Tibial artery (tissue), 4 donors: ENCODE measurements at regions not wholly inside any gene's neighbourhood (a gene's known extent, or its start where the extent isn't known, plus 50 kb on each side); places are given as distances from the start of the nearest gene placed in this dataset.

Experiments
- DNase-seq, 2 donors: peaks; one replicate each; pipeline ENCODE4 v3.0.0-alpha.2; 2019
- H3K27ac ChIP-seq, 2 donors: fragments of 200-600 bp; sonication (generic) in 1 of 2; 1 replicate in 1 of 2; 2 replicates in 1 of 2; pipeline ENCODE4 v1.5.1; 2018 to 2019; ENCODE audit warnings: mild to moderate bottlenecking in 1 of 2
- H3K27me3 ChIP-seq, 2 donors: fragments of 200-600 bp; sonication (generic) in 1 of 2; one replicate each; pipeline versions ENCODE4 v1.5.1 to v1.6.0; 2016 to 2019
- H3K36me3 ChIP-seq, 3 donors: fragments of 200-600 bp; sonication (generic) in 2 of 3; one replicate each; pipeline ENCODE4 v1.5.1; 2016 to 2019; ENCODE audit warnings: mild to moderate bottlenecking in 2 of 3
- H3K4me1 ChIP-seq, 4 donors: fragments of 200-600 bp; sonication (generic) in 2 of 4; 1 replicate in 3 of 4; 2 replicates in 1 of 4; pipeline ENCODE4 v1.5.1; 2016 to 2019
- H3K4me3 ChIP-seq, 2 donors: fragments of 200-600 bp; sonication (generic) in 1 of 2; 1 replicate in 1 of 2; 2 replicates in 1 of 2; pipeline ENCODE4 v1.5.1; 2018 to 2019; ENCODE audit warnings: mild to moderate bottlenecking in 2 of 2
- H3K9me3 ChIP-seq, 3 donors: fragments of 200-600 bp; sonication (generic) in 1 of 3; one replicate each; pipeline ENCODE4 v1.5.1; 2016 to 2019
- intact Hi-C: fragments of 100-400 bp; cut with DNase I; formaldehyde crosslinking; loops from one replicate; pipeline ENCODE4 v1.15.0; 2023; ENCODE audit warnings: low total_unique reads
- TF ChIP-seq, protein P1 (sequence below), 2 experiments: fragments of 200-600 bp in 1 of 2; fragments of 450-650 bp in 1 of 2; IDR thresholded peaks; one replicate each; pipeline ENCODE4 v1.5.1; 2017 to 2019; ENCODE audit warnings: antibody characterized with exemption in 2 of 2, mild to moderate bottlenecking in 1 of 2, moderate library complexity in 1 of 2

DNA sequence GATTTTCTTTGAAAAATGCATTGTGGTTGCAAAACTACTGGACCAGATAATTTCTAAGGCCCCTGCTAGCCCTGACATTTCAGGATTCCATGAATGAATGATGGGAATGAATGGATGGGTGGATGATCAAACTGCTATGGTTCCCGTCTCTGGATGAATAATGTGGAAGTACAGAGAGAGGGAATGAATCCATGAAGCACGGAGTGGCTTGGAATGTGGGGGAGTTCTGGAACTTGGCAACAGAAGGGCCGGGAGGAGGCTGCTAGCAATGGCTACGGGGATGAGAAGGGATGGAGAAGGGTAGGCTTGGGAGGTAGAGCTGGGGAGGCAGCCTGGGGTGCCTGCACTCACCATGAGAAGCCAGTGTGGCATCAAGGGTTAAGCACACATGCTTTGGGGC lies 84.8 kb downstream of the NCR2 start:
- Histone ChIP-seq H3K36me3 (no peaks in the 10 kb centered on the region), H3K4me3 (no peak overlapping the region), H3K27ac (no peak overlapping the region), H3K4me1 (peaks cover 0 to 7% (median 2%) of the 10 kb centered on the region in 4 donors), H3K27me3 (peaks cover 0 to 5% of the 10 kb centered on the region in 2 donors), H3K9me3 (peaks cover 0 to 7% (median 4%) of the 10 kb centered on the region in 3 donors)
- no peak for DNase-seq
- TF ChIP-seq, protein P1, sequence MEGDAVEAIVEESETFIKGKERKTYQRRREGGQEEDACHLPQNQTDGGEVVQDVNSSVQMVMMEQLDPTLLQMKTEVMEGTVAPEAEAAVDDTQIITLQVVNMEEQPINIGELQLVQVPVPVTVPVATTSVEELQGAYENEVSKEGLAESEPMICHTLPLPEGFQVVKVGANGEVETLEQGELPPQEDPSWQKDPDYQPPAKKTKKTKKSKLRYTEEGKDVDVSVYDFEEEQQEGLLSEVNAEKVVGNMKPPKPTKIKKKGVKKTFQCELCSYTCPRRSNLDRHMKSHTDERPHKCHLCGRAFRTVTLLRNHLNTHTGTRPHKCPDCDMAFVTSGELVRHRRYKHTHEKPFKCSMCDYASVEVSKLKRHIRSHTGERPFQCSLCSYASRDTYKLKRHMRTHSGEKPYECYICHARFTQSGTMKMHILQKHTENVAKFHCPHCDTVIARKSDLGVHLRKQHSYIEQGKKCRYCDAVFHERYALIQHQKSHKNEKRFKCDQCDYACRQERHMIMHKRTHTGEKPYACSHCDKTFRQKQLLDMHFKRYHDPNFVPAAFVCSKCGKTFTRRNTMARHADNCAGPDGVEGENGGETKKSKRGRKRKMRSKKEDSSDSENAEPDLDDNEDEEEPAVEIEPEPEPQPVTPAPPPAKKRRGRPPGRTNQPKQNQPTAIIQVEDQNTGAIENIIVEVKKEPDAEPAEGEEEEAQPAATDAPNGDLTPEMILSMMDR (IDR thresholded peaks at IDR 0.05) = no peak
- intact Hi-C loops = loop anchor here (5.0 kb wide), 1 partner anchor 172 kb away; no protein-coding TSS in a partner anchor

DNA sequence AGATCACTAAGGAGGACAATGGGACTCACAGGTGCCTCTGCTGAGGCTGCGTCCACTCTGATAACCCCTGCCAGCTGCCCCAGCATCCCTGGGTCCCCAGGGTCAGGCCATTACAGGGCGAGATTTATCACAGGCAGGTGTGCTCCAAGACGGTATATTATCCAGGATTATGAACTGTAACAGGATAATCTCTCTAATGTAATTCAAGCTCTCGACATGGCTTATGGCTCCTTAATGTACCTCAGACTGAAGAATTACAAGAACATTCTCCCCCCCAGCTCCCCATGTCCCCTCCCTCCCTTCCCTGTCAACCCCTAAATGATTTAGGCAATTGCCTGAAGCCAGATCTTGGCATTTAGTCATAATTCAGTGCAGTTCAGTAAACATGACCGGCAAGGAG lies 86.8 kb downstream of the NCR2 start:
- H3K4me3 ChIP-seq = no peak overlapping the region
- H3K27me3 ChIP-seq = no peaks in the 10 kb centered on the region
- peaks cover 0 to 7% (median 4%) of the 10 kb centered on the region in 3 donors for H3K9me3 ChIP-seq
- H3K27ac ChIP-seq = no peak overlapping the region
- peaks cover 0 to 15% (median 11%) of the 10 kb centered on the region in 4 donors for H3K4me1 ChIP-seq
- no peak for DNase-seq
- intact Hi-C loops = loop anchor here (5.0 kb wide), 1 partner anchor 170 kb away; no protein-coding TSS in a partner anchor
- TF ChIP-seq, protein P1 (IDR thresholded peaks at IDR 0.05) = no peak
- H3K36me3 ChIP-seq = no peaks in the 10 kb centered on the region

DNA sequence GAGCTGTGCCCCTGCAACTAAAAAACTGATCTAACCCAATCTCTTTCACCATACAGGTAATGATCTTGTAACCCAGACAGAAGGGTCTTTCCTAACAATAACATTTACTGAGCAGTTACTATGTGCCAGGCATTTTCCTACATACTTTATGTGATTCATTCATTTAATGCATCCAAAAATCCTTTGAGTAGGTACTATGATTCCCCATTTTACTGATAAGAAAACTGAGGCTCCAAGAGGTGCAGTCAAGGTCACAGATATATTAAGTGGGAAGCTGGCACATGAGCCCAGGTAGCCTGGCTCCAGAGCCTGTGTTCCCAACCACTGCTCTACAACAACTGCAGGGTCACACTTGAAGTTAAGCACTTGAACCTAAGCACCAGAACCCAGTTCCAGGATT lies 87.6 kb downstream of the NCR2 start:
- Histone ChIP-seq H3K4me3 (no peak overlapping the region), H3K9me3 (peaks cover 0 to 7% (median 4%) of the 10 kb centered on the region in 3 donors), H3K27me3 (no peaks in the 10 kb centered on the region), H3K4me1 (peaks cover 0 to 24% (median 19%) of the 10 kb centered on the region in 4 donors), H3K27ac (no peak overlapping the region), H3K36me3 (no peaks in the 10 kb centered on the region)
- no peak for DNase-seq
- TF ChIP-seq, protein P1 (IDR thresholded peaks at IDR 0.05) = no peak
- intact Hi-C loops = loop anchor here (5.0 kb wide), 1 partner anchor 169 kb away; no protein-coding TSS in a partner anchor

DNA sequence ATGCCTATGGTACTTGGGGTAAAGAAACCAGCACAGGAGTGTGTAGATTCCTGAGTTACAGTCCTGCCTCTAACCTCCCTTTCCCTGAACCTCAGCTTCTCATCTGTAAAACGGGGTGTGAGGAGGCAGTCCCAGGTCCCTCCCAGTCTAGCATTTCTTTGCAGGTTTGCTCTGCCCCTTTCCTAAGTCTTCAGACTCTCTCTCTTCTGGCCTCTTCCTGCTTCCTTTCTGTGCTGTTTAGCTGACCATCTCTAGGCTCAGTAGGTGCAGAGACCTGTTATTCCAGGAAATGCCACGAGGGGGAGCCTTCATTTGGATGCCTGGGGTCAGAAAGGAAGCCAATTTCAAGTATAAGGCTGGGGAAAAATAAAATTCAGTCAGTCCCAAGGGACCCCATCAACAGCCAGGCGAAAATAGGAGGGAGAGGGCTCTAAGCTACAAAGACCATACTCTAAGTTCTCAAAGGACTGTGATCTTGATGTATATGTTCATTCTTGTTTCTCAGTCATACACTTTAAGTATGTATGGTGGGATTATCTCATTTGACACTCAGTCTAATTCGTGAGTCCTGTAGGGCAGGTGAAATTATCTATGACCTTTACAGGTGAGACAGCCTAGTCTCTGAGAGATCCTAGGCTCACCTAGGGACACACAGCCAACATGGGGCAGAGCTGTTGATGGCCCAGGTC lies 89.1 kb downstream of the NCR2 start:
- H3K4me3 ChIP-seq = no peak overlapping the region
- TF ChIP-seq, protein P1 (IDR thresholded peaks at IDR 0.05) = peak; percentile 83 to 88
- intact Hi-C loops = loop anchor here (5.0 kb wide), 4 partner anchors 48 to 168 kb away; partner anchors contain the start of gene FOXP4
- no peaks in the 10 kb centered on the region for H3K36me3 ChIP-seq
- H3K27ac ChIP-seq = no peak overlapping the region
- H3K27me3 ChIP-seq = no peaks in the 10 kb centered on the region
- peaks cover 0 to 3% (median 0%) of the 10 kb centered on the region in 3 donors for H3K9me3 ChIP-seq
- peak; percentile 88 to 92 for DNase-seq
- peaks cover 0 to 39% (median 33%) of the 10 kb centered on the region in 4 donors for H3K4me1 ChIP-seq

DNA sequence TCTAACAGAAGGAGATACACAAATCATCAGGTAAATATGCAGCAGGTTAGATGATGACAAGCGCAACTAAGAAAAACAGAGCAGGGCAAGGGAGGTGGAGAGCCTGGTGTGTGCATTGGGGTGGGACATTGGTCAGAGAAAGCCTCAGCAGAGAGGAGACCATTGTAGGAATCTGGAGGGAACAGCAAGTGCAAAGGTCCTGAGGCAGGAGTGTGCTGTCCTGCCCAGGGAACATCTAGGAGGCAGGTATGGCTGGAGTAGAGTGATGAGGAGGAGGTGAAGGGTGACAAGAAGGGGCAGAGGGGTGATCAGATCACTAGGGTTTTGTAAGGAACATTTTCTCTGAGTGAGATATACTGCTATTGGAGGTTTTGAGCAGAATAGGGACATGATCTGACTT lies 90.1 kb downstream of the NCR2 start:
- no peak for DNase-seq
- Histone ChIP-seq H3K4me1 (peaks cover 0 to 49% (median 43%) of the 10 kb centered on the region in 4 donors), H3K36me3 (no peaks in the 10 kb centered on the region), H3K9me3 (no peaks in the 10 kb centered on the region), H3K4me3 (no peak overlapping the region), H3K27me3 (no peaks in the 10 kb centered on the region), H3K27ac (peak overlapping the region; percentile 81 to 86)
- intact Hi-C loops = loop anchor here (5.0 kb wide), 3 partner anchors 47 to 122 kb away; partner anchors contain the start of gene FOXP4
- TF ChIP-seq, protein P1 (IDR thresholded peaks at IDR 0.05) = no peak
